NCI-H226 (cell line): ENCODE measurements at regions not wholly inside any gene's neighbourhood (a gene's known extent, or its start where the extent isn't known, plus 50 kb on each side); places are given as distances from the start of the nearest gene placed in this dataset.
"Not testable (repeated sequence)": the region's sequence is repeated elsewhere in the genome, so short reads cannot be mapped to it uniquely, and the experiment has no call there.

Experiments used
- DNase-seq: peaks from one replicate; pipeline ENCODE4 v3.0.0-alpha.2; 2015

GRCh38 chr12:54799966-54800365 is 54.4 kb upstream of the MUCL1 start:
- not testable (repeated sequence) for DNase-seq

DNA sequence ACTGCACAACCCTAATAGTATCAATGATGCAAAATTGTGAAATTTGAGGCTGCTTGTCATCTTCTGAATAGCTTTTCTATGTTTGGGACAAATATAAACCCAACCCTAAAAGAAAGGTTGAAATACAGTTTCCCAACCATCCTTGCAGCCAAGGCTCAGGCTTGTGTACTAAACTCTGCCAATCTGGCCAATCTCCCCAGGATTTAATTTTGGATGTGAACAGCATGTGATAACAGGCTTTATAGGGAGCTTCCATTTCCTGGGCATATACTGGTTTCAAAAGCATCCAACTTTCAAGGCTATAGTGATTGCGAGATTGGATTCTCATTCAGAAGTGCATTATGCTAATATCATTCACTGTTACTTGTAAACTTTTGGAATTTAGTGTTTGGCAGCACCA is 55.7 kb upstream of the MUCL1 start:
- no peak for DNase-seq

DNA sequence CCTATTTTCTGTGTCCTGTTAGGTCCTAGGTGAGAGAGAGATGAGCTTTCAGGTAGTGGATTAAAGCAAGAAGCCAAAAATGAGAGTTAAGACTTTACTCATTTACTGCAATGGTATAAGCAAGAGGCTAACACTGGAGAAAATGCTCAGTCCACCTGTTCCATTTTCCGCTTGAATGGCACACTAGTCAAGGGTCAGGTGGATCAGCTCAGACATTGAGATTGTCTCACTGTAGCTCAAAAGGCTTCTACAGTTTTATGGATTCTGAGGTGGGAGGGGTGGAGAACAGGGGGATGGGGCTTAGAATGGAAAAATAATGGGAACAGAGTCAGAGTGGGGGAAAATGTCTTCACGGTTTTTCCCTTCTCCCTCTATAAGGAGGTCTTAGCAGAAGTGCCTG is 57.3 kb upstream of the MUCL1 start:
- no peak for DNase-seq

GRCh38 chr12:54795644-54796043 is 58.7 kb upstream of the MUCL1 start:
- no peak for DNase-seq

GRCh38 chr12:54786081-54786480 is 68.2 kb upstream of the MUCL1 start:
- DNase-seq, result no peak

DNA sequence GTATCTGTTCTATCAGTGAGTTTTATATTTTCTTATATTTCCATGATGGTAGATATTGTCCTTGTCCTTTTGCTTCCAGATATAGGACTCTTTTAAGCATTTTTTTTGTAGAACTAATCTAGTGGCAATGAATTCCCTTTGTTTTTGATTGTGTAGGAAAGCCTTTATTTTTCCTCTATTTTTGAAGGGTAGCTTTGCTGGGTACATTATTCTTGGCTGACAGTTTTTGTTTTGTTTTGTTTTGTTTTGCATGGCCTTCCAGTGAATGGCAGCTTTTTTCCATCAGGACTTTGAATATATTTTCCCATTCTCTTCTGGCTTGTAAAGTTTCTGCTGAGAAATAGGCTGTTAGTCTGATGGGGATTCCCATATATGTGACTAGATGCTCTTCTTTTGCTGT is 70.2 kb upstream of the MUCL1 start:
- DNase-seq, result no peak

DNA sequence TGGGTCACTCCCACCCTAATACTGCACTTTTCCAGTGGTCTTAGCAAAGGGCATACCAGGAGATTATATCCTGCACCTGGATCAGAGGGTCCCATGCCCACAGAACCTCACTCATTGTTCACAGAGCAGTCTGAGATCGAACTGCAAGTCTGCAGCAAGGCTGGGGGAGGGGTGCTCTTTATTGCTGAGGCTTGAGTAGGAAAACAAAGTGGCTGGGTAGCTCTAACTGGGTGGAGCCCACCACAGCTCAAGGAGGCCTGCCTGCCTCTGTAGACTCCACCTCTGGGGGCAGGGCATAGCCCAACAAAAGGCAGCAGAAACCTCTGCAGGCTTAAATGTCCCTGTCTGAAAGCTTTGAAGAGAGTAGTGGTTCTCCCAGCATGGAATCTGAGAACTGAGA is 77.3 kb upstream of the MUCL1 start:
- DNase-seq, result not testable (repeated sequence)

DNA sequence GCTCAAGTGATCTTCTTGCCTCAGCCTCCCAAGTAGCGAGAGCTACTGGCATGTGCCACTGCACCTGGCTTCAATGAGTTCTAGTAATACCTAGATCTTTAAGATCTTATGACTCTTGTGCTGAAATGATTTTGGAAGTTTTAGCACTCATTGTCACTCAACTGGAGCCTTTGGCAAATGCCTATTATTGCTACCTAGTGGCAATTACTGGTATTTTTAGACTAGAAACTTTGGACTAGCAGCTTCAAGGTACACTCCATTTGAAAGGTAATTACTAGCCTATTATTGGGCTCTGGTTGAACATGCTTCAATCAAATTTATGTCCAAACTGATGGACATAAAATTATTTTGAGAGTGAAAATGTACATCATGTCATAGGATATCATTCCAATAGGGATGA is 80.7 kb upstream of the MUCL1 start:
- no peak for DNase-seq

GRCh38 chr12:54765652-54766051 is 88.7 kb upstream of the MUCL1 start:
- no peak for DNase-seq

- DNase-seq, result no peak
Measured at GRCh38 chr12:54762390-54762789, 91.9 kb upstream of the MUCL1 start.

DNA sequence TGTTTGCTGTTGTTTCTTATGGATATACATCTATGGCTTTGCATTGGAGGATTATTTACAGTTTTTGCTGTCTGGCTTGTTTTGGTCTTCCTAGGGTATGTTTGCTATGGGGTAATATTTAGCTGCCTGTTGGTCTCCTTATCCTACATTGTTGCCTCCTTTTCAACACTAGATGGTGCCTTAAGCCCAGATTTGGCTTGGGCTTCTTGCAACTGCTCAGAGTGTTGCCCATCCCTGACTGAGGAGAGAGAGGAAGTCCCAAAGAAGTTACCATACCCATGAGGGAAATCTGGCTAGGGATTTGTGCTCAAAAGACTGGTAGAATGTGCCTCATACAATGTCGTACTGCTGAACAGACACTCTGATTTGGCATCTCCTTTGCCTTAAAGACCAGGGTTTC is 94.6 kb upstream of the MUCL1 start:
- peak; percentile 32 for DNase-seq

DNA sequence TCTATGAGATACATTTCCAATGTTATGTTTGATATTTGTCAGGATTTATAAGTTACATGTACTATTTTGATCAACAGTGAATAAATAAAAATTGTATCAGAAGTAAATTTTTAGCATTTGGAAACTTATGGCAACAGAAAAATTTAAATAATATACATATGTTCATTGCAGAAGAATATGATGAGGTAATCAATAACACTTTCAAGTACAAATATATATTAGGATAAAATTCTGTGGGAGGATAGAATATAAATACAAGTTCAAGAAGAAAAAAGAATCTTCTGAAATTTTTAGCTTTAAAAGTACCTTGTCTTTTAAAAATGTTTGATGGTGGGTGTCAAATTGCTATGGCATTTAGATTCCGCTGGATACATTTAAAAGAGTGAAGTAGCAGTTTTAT is 102.8 kb upstream of the MUCL1 start:
- no peak for DNase-seq

GRCh38 chr12:54749191-54749818 is 101.1 kb upstream of the DCD start:
- no peak for DNase-seq

DNA sequence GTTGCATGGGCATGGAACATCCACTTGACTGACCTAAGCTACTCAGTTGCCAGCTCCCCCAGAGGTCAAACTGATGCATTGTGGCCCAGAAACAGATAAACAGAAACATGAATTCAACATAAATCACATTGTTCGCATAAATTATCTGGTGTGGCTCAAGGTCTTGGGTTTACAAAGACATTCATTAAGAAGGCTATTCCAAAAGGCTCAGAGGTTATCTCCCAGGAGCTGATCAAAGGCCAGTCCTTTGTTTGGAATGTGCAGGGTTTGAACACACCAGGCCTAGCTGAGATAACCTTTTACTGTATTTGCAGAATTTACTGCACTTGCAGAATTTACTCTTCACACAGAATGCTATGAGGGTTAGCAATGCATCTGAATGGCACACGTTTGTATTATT is 96.4 kb upstream of the DCD start:
- DNase-seq, result no peak

- no peak for DNase-seq
Measured at GRCh38 chr12:54740882-54741281, 92.7 kb upstream of the DCD start.

DNA sequence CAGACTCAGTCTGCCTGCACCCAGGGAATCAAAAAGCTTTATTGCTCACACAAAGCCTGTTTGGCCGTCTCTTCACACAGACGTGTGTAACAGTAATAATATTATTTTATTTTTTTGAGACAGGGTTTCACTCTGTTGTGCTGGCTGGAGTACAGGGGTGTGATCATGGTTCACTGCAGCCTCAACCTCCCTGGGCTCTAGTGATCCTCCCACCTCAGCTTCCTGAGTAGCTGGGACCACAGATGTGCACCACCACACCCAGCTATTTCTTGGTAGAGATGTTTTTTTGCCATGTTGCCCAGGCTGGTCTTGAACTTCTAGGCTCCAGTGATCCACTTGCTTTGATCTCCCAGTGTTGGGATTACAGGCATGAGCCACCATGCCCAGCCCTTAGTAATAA is 88.4 kb upstream of the DCD start:
- no peak for DNase-seq

DNA sequence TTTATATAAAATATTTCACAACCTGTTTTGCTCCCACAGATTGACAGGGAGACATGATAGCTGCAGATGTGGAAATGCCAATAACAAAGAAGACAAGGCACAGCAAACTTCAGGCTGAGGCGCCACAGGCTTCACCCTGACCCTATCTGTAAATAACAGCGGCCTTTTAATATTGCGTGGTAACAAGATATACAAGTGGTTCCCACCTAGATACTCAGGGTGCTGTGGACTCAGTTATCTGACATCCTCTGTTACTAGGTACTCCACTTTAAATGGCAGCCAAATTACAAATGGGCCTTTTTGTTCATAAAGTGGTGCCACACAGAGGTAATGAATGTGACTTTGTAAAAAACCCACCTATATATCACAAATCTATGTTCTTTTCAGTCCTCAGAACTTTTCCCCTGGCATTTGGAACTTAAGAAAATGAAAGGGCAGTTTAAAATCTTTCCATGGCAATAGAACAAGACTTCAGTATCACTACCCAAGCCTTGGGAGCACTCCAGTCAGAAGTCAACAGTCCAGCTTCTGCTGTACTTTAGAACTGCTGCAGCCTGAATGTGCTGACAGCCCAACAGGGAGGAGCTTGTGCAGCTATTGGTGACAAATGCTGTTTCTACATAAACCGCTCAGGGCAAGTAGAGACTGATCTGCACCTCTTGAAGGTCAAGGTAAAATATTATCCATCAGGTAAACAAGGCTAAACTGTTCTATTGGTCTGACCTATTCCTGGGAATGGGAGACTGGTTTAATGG is 86.2 kb upstream of the DCD start:
- DNase-seq, result no peak

DNA sequence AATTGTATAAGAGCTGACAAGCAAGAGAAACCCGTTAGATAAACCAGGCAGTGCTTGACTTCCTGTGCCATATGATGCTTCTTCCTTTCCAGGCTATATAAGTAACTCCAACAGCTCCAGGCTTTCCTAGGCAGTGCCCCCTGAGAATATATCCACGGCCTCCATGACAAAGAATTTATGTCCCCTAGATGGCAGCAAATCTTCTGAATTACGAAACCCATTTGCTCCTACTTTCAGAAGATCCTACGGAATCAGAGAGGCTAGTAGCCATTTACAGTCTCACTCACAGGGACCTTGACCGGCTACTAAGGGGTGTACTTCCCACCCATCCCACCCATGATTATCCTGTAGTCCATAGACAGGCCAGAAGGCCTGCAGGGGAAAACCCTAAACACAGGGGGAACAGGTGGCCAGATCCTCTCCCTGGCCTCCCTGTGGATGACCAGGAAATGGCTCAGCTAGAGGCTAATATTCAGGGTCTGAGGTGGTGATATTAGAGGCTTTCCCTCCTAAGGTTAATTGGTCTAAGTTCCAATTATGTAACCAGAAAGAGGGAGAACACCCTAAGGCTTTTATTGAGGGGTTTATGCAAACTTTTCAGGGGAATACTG is 77.2 kb upstream of the DCD start:
- DNase-seq, result no peak

GRCh38 chr12:54723379-54724256 is 75.5 kb upstream of the DCD start:
- DNase-seq, result no peak

GRCh38 chr12:54721312-54721711 is 73.1 kb upstream of the DCD start:
- DNase-seq, result no peak

DNA sequence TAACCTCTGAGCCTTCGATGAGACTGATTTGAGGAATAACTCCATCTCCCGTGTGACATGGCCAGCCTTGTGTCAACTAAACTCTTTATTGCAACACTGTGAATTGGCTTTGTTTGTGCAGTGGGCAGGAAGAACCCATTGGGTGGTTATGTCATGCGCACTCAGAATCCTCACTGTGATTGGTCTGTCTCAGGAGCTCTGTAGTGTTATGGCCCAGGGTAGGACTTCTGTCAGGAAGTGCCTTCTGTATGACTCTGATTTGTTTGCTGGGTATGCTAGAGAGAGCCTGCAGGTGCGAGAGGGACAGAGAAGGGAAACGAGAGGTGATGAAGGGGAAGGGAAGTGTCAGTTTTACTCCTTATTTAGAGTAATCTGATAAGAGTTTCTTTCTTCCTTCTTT is 71.5 kb upstream of the DCD start:
- no peak for DNase-seq

GRCh38 chr12:54716261-54716660 is 68.1 kb upstream of the DCD start:
- no peak for DNase-seq

DNA sequence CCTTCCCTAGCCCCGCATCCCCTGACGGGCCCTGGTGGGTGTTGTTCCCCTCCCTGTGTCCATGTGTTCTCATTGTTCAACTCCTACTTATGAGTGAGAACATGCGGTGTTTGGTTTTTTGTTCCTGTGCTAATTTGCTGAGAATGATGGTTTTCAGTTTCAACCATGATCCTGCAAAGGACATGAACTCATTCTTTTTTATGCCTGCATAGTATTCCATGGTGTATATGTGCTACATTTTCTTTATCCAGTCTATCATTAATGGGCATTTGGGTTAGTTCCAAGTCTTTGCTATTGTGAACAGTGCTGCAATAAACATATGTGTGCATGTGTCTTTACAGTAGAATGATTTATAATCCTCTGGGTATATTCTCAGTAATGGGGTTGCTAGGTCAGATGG is 65.7 kb upstream of the DCD start:
- not testable (repeated sequence) for DNase-seq

- no peak for DNase-seq
Measured at GRCh38 chr12:54711669-54712068, 63.5 kb upstream of the DCD start.
